OCI-LY7 (cell line): ENCODE measurements at regions not wholly inside any gene's neighbourhood (a gene's known extent, or its start where the extent isn't known, plus 50 kb on each side); places are given as distances from the start of the nearest gene placed in this dataset.

Experiments used
- BruUV-seq: library from RNA; stranded (reverse); fragments of 400-500 nt; replicated peaks from 2 replicates; lab custom pipeline; 2021; lab: Mats Ljungman, UMichigan
- CTCF ChIA-PET: fragments of 300-600 bp; sonication (Branson Sonifier 250); formaldehyde crosslinking; loops from one replicate; lab custom pipeline; 2022; ENCODE audit warnings: antibody characterized with exemption; ENCODE audit not compliant: unreplicated experiment; lab: Charles Lee
- POLR2A ChIA-PET: fragments of 300-600 bp; sonication (Branson Sonifier 250); formaldehyde crosslinking; loops from one replicate; lab custom pipeline; 2022; ENCODE audit warnings: antibody characterized with exemption; lab: Charles Lee
- DNase-seq: peaks from one replicate; pipeline ENCODE4 v3.0.0-alpha.2; 2015; ENCODE audit warnings: low spot score
- H2AFZ ChIP-seq: fragments of 200-600 bp; sonication (generic), shearing (Covaris generic); 2 replicates; pipeline ENCODE4 v1.6.1; 2014; ENCODE audit warnings: mild to moderate bottlenecking, antibody characterized with exemption, low read length, moderate library complexity
- H3K27ac ChIP-seq: fragments of 200-600 bp; sonication (generic); 2 replicates; pipeline ENCODE4 v1.5.1; 2014; ENCODE audit warnings: mixed run types, low read depth, mild to moderate bottlenecking, moderate library complexity, low read length, inconsistent platforms; ENCODE audit not compliant: poor library complexity, severe bottlenecking
- H3K36me3 ChIP-seq: fragments of 200-600 bp; sonication (generic); 2 replicates; pipeline ENCODE4 v1.6.1; 2014; ENCODE audit warnings: mild to moderate bottlenecking, antibody characterized with exemption, low read length, moderate library complexity, mixed read lengths; ENCODE audit not compliant: insufficient read depth
- H3K4me1 ChIP-seq: fragments of 200-600 bp; sonication (generic); 2 replicates; pipeline ENCODE4 v1.5.1; 2014; ENCODE audit warnings: mild to moderate bottlenecking, low read length; ENCODE audit not compliant: insufficient read depth, poor library complexity, severe bottlenecking
- H3K4me2 ChIP-seq: fragments of 200-600 bp; sonication (generic); 2 replicates; pipeline ENCODE4 v1.6.1; 2014; ENCODE audit warnings: mild to moderate bottlenecking, low read length
- H3K4me3 ChIP-seq: fragments of 200-600 bp; sonication (generic); 2 replicates; pipeline ENCODE4 v1.5.1; 2014; ENCODE audit warnings: mild to moderate bottlenecking, low read depth, low read length; ENCODE audit not compliant: poor library complexity, severe bottlenecking
- H3K79me2 ChIP-seq: fragments of 200-600 bp; sonication (generic); 2 replicates; pipeline ENCODE4 v1.6.1; 2016; ENCODE audit warnings: low read depth, mild to moderate bottlenecking, low read length, moderate library complexity, mixed read lengths; ENCODE audit not compliant: insufficient read depth
- H3K9me2 ChIP-seq: fragments of 200-600 bp; sonication (generic); 2 replicates; pipeline ENCODE4 v1.6.1; 2016; ENCODE audit warnings: mild to moderate bottlenecking, low read length, mixed read lengths; ENCODE audit not compliant: insufficient read depth
- H3K9me3 ChIP-seq: fragments of 200-600 bp; sonication (generic); 2 replicates; pipeline ENCODE4 v1.6.1; 2014; ENCODE audit warnings: mild to moderate bottlenecking, mixed run types, low read length, mixed read lengths
- H4K20me1 ChIP-seq: fragments of 200-600 bp; sonication (generic); 2 replicates; pipeline ENCODE4 v1.6.1; 2014; ENCODE audit warnings: mild to moderate bottlenecking, antibody characterized with exemption, low read length, moderate library complexity, mixed read lengths; ENCODE audit not compliant: insufficient read depth
- CTCF ChIP-seq: fragments of 200-600 bp; sonication (generic); conservative IDR thresholded peaks from 2 replicates; pipeline ENCODE4 v1.5.1; 2014; ENCODE audit warnings: mild to moderate bottlenecking, antibody characterized with exemption, low read length, moderate library complexity, mixed read lengths
- EZH2phosphoT487 ChIP-seq: fragments of 200-600 bp; sonication (generic); IDR thresholded peaks from 2 replicates; pipeline ENCODE4 v1.6.1; 2018; ENCODE audit warnings: low read depth, borderline replicate concordance, mild to moderate bottlenecking, mixed run types, antibody characterized with exemption, low read length, moderate library complexity, mixed read lengths
- intact Hi-C: fragments of 100-400 bp; cut with micrococcal nuclease; formaldehyde crosslinking; loops from one replicate; pipeline ENCODE4 v1.10.0; 2022; ENCODE audit not compliant: unreplicated experiment

GRCh38 chr1:204775546-204775945, 90.0 kb upstream of the LRRN2 start:
- H3K27ac ChIP-seq = no peak overlapping the region
- DNase-seq = no peak
- intact Hi-C loops = no loop called here

GRCh38 chr1:204777591-204777990, 92.1 kb upstream of the LRRN2 start:
- Histone ChIP-seq H3K36me3 (no peaks in the 10 kb centered on the region), H3K27ac (no peak overlapping the region), H2AFZ (no peak overlapping the region), H3K4me1 (peaks cover 15% of the 10 kb centered on the region), H3K9me2 (no peaks in the 10 kb centered on the region), H3K79me2 (no peaks in the 10 kb centered on the region), H4K20me1 (no peaks in the 10 kb centered on the region), H3K4me3 (no peak overlapping the region), H3K9me3 (no peaks in the 10 kb centered on the region), H3K4me2 (no peak overlapping the region)
- TF ChIP-seq EZH2phosphoT487 (no peak), CTCF (no peak)
- POLR2A ChIA-PET = interaction anchor here (0.7 to 1.3 kb wide), 3 partner anchors 12 to 223 kb away, joined by 3 to 4 read pairs (median 3); no protein-coding TSS in a partner anchor
- CTCF ChIA-PET = no interaction called here
- intact Hi-C loops = no loop called here
- no TSS peak for BruUV-seq
- no peak for DNase-seq

More at GRCh38 chr1:204775546-204775945, 90.0 kb upstream of the LRRN2 start:
- Histone ChIP-seq H3K4me2 (no peak overlapping the region), H3K4me1 (peaks cover 10% of the 10 kb centered on the region), H3K79me2 (no peaks in the 10 kb centered on the region), H3K9me3 (no peaks in the 10 kb centered on the region), H2AFZ (no peak overlapping the region), H3K36me3 (no peaks in the 10 kb centered on the region), H3K9me2 (no peaks in the 10 kb centered on the region), H3K4me3 (no peak overlapping the region), H4K20me1 (no peaks in the 10 kb centered on the region)
- ChIA-PET CTCF (no interaction called here), POLR2A (interaction anchor here (0.9 kb wide), 1 partner anchor 225 kb away, joined by 3 read pairs; no protein-coding TSS in a partner anchor)
- TF ChIP-seq EZH2phosphoT487 (no peak), CTCF (no peak)
- BruUV-seq = no TSS peak

GRCh38 chr1:204780630-204781029, 90.0 kb upstream of the NFASC start:
- TF ChIP-seq EZH2phosphoT487 = no peak
- TF ChIP-seq CTCF = no peak
- CTCF ChIA-PET = interaction anchor here (0.9 kb wide), 1 partner anchor 12 kb away, joined by 3 read pairs; no protein-coding TSS in a partner anchor
- BruUV-seq = no TSS peak
- no peaks in the 10 kb centered on the region for H3K36me3 ChIP-seq
- H3K79me2 ChIP-seq = no peaks in the 10 kb centered on the region
- H3K9me3 ChIP-seq = no peaks in the 10 kb centered on the region
- peak overlapping the region; percentile 28; the same call in 1 of the 2 replicates for H3K4me2 ChIP-seq
- no peak overlapping the region for H3K4me3 ChIP-seq
- no peaks in the 10 kb centered on the region for H3K9me2 ChIP-seq
- no peak overlapping the region for H3K27ac ChIP-seq
- no peaks in the 10 kb centered on the region for H4K20me1 ChIP-seq
- POLR2A ChIA-PET = interaction anchor here (0.7 to 2.7 kb wide), 2 partner anchors 22 to 274 kb away, joined by 4 to 8 read pairs; no protein-coding TSS in a partner anchor
- H2AFZ ChIP-seq = no peak overlapping the region
- no peak for DNase-seq
- intact Hi-C loops = no loop called here
- H3K4me1 ChIP-seq = peaks cover 15% of the 10 kb centered on the region
